Skeletal muscle cell (primary cell): ENCODE measurements at regions not wholly inside any gene's neighbourhood (a gene's known extent, or its start where the extent isn't known, plus 50 kb on each side); places are given as distances from the start of the nearest gene placed in this dataset.

Source experiments
- DNase-seq: peaks from one replicate; pipeline ENCODE4 v3.0.0-alpha.2; 2010; ENCODE audit warnings: low read depth
- H3K4me3 ChIP-seq: 2 replicates; pipeline ENCODE4 v1.5.1; 2011; ENCODE audit warnings: low read depth, mild to moderate bottlenecking, control low read depth, low read length, moderate library complexity

- no peak for DNase-seq
- no peak overlapping the region for H3K4me3 ChIP-seq
These were observed 213.2 kb downstream of the C6orf118 start for GRCh38 chr6:165096209-165096608.

- H3K4me3 ChIP-seq: no peak overlapping the region
- no peak for DNase-seq
These were observed 216.4 kb downstream of the C6orf118 start for GRCh38 chr6:165092881-165093595.

DNA sequence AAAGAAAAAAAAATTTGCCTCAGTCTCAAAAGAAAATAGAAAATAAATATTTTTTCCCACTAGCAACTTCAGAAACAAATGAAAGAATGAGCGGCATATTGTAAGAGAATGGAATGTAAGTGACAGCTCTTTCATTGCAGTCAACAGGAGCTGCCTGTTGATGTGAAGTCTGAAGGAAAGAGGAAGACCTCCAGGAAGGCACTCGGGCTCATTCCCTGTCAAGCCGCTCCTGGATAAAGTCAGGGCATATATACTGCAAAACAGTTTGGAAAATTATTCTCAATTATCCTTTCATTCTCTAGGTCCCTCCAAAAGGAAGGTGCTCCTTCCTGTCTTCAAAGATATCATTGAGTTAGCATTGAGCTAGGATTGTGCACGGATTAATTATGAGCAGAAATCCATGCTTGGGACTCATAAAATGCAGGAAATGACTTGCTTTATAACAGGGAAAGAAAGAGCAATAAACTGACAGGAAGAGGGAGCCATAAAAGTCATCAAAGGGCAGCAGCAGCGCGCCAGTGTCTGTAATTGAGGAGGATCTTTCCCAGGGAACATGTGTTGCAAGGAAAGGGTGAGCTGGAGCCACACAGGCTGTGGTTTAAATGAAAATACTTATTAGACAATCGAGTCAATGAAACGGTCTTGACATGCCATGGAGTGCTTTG, 218.2 kb downstream of the C6orf118 start:
- no peak overlapping the region for H3K4me3 ChIP-seq
- DNase-seq: peak; percentile 12

DNA sequence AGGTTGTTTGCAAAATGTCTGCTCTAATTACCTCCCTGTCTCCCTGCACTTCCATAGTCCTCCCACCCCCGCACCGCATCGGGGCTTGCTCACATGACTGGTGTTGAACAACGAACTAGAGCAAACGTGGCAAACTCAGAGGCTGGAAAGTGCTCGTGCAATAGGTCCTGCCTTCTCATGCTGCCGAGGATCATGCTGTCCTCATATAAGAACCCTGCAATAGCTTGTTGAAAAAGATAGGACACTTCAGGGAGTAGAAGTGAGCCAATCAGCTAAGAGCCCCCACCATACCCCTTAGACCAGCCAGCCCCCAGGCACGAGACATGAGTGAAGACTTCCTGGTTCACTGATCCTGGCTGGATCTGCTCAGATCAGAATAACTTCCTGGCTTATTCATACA, 219.2 kb downstream of the C6orf118 start:
- H3K4me3 ChIP-seq: no peak overlapping the region
- DNase-seq: no peak

- no peak overlapping the region for H3K4me3 ChIP-seq
- DNase-seq: no peak
These were observed 222.6 kb downstream of the C6orf118 start for GRCh38 chr6:165086814-165087213.

GRCh38 chr6:165082636-165083035, 226.8 kb downstream of the C6orf118 start:
- DNase-seq: no peak

DNA sequence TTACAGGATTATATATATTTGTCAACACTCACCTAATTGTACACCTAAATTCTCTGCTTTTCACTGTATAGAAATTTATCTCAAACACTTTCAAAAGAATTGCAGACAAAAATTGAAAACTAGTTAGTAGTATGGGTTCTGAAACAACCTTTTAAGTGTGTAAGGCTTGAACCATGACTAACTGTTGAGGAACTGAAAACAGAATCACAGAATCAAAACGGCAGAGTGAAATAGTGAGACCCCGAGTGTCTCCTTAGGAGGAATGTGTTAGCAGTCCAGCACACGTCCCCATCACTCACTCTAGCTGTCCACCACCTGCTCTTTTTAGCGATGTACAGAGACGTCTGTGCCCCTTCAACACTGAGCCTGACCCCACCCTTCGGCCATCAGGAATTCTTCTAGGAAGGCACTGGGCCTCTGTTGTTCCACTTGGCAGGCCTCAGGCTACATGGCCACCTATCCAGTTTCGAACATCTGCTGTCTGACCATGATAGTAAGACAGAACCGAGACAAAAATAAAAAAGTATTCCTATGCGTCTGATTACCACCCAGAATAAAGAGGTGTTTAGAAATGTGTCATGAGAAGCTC, 227.4 kb downstream of the C6orf118 start:
- no peak overlapping the region for H3K4me3 ChIP-seq
- peak; percentile 56 for DNase-seq

More at GRCh38 chr6:165082636-165083035, 226.8 kb downstream of the C6orf118 start:
- no peak overlapping the region for H3K4me3 ChIP-seq

GRCh38 chr6:165077876-165078275, 231.5 kb downstream of the C6orf118 start:
- DNase-seq: no peak
- H3K4me3 ChIP-seq: no peak overlapping the region

GRCh38 chr6:165071906-165072305, 237.5 kb downstream of the C6orf118 start:
- no peak overlapping the region for H3K4me3 ChIP-seq
- DNase-seq: no peak

DNA sequence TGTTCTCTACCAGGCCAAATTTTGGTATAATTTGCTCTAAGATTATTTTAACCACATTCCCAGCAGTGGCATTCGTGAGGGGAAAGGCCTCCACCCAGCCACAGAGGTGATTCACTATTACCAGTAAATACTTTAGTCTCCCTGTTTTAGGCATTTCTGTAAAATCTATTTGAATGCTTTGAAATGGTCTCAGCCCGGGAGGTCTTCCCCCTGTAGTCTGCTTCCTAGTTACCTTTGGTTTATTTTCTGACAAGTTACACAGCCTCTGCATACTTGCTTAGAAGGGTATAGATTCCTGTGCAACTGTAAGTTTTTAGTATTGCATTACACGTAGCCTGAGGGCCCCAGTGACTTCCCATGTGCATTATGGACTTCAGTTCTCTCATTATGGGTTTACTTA, 248.7 kb downstream of the C6orf118 start:
- no peak overlapping the region for H3K4me3 ChIP-seq
- no peak for DNase-seq

GRCh38 chr6:165059032-165059431, 250.4 kb downstream of the C6orf118 start:
- DNase-seq: peak; percentile 36
- no peak overlapping the region for H3K4me3 ChIP-seq

DNA sequence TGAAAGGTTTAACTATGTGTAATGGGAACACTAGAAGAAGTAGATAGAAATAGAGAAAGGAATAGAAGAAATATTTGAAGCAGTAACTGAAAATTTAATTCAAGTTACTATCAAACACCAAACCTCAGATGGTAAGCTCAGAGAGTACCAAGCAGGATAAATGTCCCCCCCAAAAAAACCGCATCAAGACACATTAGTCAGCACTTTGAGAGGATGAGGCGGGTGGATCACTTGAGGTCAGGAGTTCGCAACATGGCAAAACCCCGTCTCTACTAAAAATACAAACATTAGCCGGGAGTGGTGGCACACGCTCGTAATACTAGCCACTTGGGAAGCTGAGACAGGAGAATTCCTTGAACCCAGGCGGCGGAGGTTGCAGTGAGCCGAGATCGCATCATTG, 253.1 kb downstream of the C6orf118 start:
- no peak overlapping the region for H3K4me3 ChIP-seq
- no peak for DNase-seq

GRCh38 chr6:165055231-165055630, 254.2 kb downstream of the C6orf118 start:
- DNase-seq: no peak
- H3K4me3 ChIP-seq: no peak overlapping the region

DNA sequence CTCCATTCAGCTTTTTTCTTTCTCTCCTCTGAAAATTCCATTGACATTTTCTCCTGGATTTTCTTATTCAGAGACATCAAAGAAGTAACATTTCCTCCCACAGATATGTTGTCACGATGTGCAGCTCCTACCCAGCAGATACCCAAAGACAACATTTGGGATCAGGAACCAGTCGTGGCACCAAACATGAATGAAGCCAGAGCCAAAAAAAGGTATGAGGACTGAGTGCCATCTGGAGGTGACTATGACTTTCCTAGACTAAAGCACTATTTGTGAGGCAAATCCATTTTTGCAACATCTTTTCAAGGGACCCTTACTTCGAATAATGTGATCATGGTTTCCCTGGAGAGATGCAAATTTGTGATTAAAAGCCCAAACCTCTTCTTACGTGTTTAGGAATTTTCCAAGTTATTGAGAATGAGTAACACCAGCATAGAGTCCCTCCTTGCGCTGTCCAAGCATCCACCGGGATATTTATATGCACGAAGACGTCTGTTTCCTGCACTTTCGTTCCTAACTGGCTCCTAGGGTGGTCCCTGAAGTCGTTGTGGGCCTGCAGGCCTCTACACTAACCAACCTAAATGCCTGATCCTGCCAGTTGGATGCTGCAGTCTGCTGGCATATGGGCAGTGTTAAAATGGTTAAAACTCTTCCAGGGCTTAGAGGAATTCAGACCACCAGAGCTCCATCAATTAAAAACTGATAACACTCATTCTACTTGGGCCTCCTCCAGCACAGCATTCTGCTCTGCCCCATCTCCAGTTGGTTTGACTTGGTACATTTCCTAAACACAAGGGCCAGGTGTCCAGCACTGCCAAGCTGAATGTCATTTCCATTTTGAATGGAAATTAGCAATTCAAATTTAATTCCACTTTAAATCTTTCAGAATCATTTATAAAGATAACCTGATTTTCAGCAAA, 256.6 kb downstream of the C6orf118 start:
- no peak for DNase-seq
- no peak overlapping the region for H3K4me3 ChIP-seq

DNA sequence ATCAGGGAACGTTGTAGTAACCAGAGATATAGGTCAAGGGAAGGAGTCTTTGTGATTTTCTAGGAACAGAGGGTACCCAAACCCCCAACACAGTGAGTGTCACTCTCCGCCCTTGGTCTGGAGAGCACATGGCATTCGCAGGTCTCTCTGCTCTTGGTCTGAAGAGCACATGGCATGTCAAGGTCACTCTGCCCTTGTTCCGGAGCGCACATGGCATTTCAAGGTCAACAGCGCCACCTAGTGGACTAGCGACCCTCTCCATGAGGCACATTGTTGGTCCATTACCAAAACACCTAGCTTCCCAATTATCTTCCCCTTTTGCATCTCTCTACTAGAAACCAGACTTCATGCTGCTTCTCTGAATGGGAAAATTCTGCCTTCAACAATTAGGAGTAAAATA, 260.0 kb downstream of the C6orf118 start:
- H3K4me3 ChIP-seq: no peak overlapping the region
- no peak for DNase-seq

- DNase-seq: no peak
- H3K4me3 ChIP-seq: no peak overlapping the region
These were observed 261.5 kb downstream of the C6orf118 start for GRCh38 chr6:165047952-165048351.

DNA sequence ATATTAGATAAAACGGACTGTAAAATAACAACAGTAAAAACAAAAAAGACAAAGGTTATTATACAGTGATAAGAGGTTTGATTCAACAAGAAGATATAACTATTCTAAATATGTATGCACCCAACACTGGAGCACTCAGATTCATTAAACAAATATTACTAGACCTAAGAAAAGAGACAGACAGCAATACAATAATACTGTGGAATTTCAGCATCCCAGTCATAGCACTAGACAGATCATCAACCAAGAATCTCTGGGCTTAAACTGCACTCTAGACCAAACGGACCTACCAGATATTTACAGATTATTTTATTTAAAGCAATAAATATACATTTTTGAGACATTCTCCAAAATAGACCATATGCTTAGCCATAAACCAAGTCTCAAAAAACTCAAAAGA, 263.8 kb downstream of the C6orf118 start:
- DNase-seq: no peak
- H3K4me3 ChIP-seq: no peak overlapping the region

DNA sequence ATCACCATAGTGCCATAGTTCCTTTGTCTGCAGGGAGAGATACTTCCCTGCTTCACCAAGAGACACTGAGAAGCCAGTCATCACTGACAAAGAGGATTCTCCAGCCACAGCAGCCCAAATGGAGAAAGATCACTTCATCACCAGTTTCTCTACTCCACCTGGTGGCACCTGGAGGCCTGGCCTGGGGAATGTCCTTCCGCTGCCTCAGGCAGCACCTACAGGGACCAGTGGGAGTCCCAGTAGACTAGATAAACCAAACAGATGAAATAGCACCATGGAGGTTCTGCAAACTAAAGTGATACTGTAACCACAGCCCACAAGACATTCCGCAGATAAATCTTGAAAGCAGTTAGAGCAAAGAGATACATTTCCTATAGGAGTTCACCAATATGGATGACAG, 266.5 kb downstream of the C6orf118 start:
- no peak overlapping the region for H3K4me3 ChIP-seq
- no peak for DNase-seq

DNA sequence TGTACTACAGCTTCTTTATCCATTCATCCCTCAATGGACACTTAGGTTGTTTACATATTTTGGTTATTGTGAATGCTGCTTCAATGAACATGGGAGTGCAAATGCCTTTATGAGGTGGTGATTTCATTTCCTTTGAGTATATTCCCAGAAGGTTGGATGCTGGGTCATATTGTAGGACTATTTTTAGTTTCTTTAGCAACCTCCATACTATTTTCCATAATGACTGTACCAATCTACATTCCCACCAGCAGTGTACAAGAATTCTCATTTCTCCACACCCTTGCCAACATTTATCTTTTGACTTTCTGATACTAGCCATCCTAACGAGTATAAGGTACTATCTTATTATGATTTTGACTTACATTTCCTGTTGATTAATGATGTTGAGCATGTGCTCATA, 269.0 kb downstream of the C6orf118 start:
- no peak for DNase-seq
- H3K4me3 ChIP-seq: no peak overlapping the region

DNA sequence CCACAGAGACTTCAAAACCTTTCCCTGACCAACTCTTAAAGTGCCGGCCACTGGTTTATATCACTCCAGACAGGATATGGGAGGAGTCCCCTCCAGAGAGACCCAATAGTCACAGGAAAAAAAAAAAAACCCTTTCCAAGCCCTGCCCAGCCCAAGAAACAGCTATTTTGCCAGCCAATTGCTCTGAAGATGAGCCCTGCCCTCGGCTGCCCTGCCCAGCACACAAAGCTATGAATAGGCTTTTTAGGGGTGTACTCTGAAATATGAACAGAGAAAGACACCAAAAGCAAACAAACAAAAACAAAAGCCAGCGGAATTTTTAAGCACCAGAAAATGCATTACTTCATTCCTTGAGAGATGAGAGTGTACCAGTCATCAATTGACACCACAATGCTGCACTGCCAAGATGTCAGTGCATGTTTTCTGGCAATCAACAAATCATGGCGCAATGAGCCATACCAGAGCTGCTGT, 275.1 kb downstream of the C6orf118 start:
- DNase-seq: no peak
- no peak overlapping the region for H3K4me3 ChIP-seq
